GM21528 (cell line): ENCODE measurements at regions not wholly inside any gene's neighbourhood (a gene's known extent, or its start where the extent isn't known, plus 50 kb on each side); places are given as distances from the start of the nearest gene placed in this dataset.

Experiments used
- ATAC-seq: cut with Tn5 transposase; IDR thresholded peaks from one replicate; pipeline ENCODE4 v1.9.1; 2021; ENCODE audit warnings: mild to moderate bottlenecking, moderate library complexity; ENCODE audit not compliant: unreplicated experiment, low FRiP score

DNA sequence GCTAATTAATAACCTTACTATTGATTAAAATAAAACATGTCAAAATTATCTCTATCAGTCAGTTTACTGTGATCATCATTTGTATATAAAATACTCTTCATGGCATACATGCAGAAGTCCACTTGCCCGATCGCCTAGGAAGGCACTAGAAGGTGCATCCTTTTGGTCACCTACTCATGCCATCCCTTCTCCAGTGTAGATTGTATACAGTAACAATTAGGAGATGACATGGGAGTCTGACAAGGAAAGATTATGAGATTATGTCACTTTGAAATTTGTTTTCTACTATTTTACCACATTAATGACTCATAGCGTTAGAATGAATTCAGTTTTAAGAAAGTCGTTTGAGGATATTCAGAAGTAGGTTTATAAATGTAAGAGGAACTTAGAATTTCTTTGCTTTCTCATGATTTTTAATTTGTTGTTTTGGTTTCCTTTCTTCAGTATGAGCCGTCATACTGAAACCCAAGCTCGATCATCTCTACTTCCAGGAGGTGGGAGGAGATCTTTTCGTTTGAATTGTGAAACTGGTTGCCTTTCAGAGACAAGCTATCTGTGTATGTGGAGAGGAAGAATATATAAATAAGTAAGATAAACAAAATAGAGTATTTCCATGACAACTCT is 51.1 kb upstream of the UNC5C start:
- ATAC-seq = peak; percentile 85
